Astrocyte of the spinal cord (primary cell): ENCODE measurements at regions not wholly inside any gene's neighbourhood (a gene's known extent, or its start where the extent isn't known, plus 50 kb on each side); places are given as distances from the start of the nearest gene placed in this dataset.
"Not testable (repeated sequence)": the region's sequence is repeated elsewhere in the genome, so short reads cannot be mapped to it uniquely, and the experiment has no call there.

Experiments
- DNase-seq: peaks from one replicate; pipeline ENCODE4 v3.0.0; 2011; ENCODE audit warnings: low read depth, low spot score
- H3K4me3 ChIP-seq: 2 replicates; pipeline ENCODE4 v1.5.1; 2011; ENCODE audit warnings: low read depth, mild to moderate bottlenecking, low read length, moderate library complexity
- in situ Hi-C: cut with HindIII; loops from 2 replicates; pipeline ENCODE4 v1.10.0; 2017; ENCODE audit warnings: low sequenced_read_pairs
- TF ChIP-seq, protein P1 (sequence below): IDR thresholded peaks from 2 replicates; pipeline ENCODE4 v1.5.1; 2012; ENCODE audit warnings: low read depth, mild to moderate bottlenecking, low read length, inconsistent platforms

DNA sequence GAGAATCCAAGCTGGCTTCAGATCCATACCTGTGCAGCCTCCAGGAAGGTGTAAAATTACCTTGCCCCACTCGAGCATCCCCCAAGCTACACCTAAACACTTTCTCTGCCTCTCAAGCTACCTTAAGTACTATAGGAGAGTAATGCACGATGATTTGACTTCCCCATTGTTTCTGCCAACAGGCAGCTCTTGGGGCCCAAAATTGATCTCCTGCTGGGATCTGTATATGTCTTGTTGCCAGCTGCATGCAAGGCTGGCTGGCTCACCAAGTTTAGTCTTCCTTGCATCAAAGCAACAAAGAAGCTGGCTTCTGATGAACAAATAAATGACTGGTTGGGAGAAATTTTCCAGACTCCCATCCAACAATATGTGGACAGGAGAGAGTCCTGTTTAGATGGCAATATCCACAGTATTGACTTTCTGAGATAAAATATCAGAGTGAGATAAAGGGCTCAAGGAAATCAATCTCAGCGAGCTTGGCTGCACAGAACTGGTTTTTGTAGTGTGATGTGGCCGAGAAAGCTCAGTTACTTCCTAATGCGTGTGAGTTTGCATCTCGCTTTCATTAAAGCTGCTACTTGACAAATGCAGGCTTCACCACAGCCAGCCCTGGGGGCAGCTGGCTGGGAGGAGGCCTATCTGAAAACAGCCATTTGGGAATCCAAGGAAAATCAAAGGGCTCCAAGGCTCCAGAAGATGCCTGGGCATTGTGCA, 140.7 kb downstream of the MINAR1 start:
- in situ Hi-C loops: no loop called here

GRCh38 chr15:79574431-79575273, 142.5 kb downstream of the MINAR1 start:
- DNase-seq, H3K4me3 ChIP-seq, in situ Hi-C loops: not testable (repeated sequence)

More for the DNA sequence above, 140.7 kb downstream of the MINAR1 start:
- no peak for DNase-seq
- TF ChIP-seq, protein P1, sequence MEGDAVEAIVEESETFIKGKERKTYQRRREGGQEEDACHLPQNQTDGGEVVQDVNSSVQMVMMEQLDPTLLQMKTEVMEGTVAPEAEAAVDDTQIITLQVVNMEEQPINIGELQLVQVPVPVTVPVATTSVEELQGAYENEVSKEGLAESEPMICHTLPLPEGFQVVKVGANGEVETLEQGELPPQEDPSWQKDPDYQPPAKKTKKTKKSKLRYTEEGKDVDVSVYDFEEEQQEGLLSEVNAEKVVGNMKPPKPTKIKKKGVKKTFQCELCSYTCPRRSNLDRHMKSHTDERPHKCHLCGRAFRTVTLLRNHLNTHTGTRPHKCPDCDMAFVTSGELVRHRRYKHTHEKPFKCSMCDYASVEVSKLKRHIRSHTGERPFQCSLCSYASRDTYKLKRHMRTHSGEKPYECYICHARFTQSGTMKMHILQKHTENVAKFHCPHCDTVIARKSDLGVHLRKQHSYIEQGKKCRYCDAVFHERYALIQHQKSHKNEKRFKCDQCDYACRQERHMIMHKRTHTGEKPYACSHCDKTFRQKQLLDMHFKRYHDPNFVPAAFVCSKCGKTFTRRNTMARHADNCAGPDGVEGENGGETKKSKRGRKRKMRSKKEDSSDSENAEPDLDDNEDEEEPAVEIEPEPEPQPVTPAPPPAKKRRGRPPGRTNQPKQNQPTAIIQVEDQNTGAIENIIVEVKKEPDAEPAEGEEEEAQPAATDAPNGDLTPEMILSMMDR: no peak
- H3K4me3 ChIP-seq: no peak overlapping the region

GRCh38 chr15:79582650-79583049, 150.5 kb downstream of the MINAR1 start:
- no peak overlapping the region for H3K4me3 ChIP-seq
- in situ Hi-C loops: no loop called here
- DNase-seq: no peak
- TF ChIP-seq, protein P1: no peak

DNA sequence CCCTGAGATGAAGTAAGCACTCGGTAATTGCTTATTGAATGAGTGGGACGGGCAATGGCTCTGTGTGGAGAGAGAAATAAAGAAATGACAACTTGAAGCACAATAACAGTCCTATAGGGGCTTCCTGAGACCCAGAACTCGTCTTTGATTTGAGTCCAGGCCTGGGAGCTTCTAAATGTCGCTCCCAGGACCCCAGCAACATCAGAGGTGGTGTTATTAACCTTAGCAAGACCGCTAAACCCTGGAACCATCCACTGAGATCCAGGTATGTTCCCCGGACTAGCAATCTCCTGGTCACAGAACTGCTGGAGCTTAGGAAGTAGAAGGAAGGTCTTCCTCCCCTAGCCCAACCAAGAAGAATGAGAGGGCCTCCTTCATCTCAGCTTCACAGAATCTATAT, 160.0 kb downstream of the MINAR1 start:
- H3K4me3 ChIP-seq: no peak overlapping the region
- DNase-seq: no peak
- TF ChIP-seq, protein P1: no peak
- in situ Hi-C loops: no loop called here

GRCh38 chr15:79593119-79593869, 161.2 kb downstream of the MINAR1 start:
- TF ChIP-seq, protein P1: peak; percentile 19
- no peak for DNase-seq
- in situ Hi-C loops: no loop called here
- no peak overlapping the region for H3K4me3 ChIP-seq

GRCh38 chr15:79595306-79595705, 163.2 kb downstream of the MINAR1 start:
- in situ Hi-C loops: no loop called here
- DNase-seq: no peak
- TF ChIP-seq, protein P1: no peak
- H3K4me3 ChIP-seq: no peak overlapping the region
